ENCODE measurements at regions not wholly inside any gene's neighbourhood (a gene's known extent, or its start where the extent isn't known, plus 50 kb on each side); places are given as distances from the start of the nearest gene placed in this dataset.

DNA sequence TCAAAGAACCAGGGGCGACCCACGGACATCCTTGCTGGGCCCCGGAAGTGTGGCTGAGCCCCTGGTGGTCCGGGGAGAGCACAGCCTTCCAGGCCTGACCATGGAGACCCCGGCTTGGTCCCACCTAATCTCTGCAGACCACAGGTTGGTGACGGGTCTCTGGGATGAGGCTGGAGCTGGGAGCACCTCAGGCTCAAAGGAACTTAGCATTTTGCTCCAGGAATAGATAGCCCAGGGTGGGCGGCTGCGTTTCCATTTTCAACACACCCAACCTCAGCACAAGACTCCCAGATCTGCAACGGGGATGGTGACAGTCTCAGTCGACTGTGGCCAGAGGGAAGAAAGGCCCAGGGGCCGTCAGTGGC, 58.5 kb downstream of the FOXL3 start:
- TF ChIP-seq, protein P1, sequence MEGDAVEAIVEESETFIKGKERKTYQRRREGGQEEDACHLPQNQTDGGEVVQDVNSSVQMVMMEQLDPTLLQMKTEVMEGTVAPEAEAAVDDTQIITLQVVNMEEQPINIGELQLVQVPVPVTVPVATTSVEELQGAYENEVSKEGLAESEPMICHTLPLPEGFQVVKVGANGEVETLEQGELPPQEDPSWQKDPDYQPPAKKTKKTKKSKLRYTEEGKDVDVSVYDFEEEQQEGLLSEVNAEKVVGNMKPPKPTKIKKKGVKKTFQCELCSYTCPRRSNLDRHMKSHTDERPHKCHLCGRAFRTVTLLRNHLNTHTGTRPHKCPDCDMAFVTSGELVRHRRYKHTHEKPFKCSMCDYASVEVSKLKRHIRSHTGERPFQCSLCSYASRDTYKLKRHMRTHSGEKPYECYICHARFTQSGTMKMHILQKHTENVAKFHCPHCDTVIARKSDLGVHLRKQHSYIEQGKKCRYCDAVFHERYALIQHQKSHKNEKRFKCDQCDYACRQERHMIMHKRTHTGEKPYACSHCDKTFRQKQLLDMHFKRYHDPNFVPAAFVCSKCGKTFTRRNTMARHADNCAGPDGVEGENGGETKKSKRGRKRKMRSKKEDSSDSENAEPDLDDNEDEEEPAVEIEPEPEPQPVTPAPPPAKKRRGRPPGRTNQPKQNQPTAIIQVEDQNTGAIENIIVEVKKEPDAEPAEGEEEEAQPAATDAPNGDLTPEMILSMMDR (IDR thresholded peaks at IDR 0.05; ENCODE audit: insufficient read depth, low read length): no peak
- TF ChIP-seq, protein P2, sequence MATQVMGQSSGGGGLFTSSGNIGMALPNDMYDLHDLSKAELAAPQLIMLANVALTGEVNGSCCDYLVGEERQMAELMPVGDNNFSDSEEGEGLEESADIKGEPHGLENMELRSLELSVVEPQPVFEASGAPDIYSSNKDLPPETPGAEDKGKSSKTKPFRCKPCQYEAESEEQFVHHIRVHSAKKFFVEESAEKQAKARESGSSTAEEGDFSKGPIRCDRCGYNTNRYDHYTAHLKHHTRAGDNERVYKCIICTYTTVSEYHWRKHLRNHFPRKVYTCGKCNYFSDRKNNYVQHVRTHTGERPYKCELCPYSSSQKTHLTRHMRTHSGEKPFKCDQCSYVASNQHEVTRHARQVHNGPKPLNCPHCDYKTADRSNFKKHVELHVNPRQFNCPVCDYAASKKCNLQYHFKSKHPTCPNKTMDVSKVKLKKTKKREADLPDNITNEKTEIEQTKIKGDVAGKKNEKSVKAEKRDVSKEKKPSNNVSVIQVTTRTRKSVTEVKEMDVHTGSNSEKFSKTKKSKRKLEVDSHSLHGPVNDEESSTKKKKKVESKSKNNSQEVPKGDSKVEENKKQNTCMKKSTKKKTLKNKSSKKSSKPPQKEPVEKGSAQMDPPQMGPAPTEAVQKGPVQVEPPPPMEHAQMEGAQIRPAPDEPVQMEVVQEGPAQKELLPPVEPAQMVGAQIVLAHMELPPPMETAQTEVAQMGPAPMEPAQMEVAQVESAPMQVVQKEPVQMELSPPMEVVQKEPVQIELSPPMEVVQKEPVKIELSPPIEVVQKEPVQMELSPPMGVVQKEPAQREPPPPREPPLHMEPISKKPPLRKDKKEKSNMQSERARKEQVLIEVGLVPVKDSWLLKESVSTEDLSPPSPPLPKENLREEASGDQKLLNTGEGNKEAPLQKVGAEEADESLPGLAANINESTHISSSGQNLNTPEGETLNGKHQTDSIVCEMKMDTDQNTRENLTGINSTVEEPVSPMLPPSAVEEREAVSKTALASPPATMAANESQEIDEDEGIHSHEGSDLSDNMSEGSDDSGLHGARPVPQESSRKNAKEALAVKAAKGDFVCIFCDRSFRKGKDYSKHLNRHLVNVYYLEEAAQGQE (IDR thresholded peaks at IDR 0.05; ENCODE audit: insufficient replicate concordance, low read depth): no peak

Measured in HL-60 (cell line).